ENCODE measurements at regions not wholly inside any gene's neighbourhood (a gene's known extent, or its start where the extent isn't known, plus 50 kb on each side); places are given as distances from the start of the nearest gene placed in this dataset.

DNA sequence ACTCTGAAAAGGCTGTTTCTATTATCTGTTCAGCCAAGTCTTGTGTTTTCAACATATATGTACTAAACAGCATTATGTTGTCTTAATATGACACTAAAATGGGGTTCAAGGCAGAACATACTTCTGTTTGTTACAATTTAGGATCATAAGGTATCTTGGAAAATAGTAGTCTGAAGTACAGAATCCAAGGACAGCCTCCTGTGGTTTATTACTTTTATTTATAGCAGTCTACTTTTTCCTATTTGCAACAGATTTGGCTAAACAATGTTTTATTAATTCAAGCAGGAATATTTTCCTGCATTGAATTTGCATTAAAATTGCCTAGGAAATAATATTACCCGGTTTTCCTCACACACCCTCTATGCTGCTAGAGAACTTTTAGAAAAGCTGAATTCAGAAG is 67.7 kb downstream of the PLEKHG1 start:
- TF ChIP-seq FOXM1 (IDR thresholded peaks at IDR 0.05; ENCODE audit: borderline replicate concordance, low read depth) (no peak), RAD21 (IDR thresholded peaks at IDR 0.05; ENCODE audit: low read depth) (no peak), YY1 (IDR thresholded peaks at IDR 0.05; ENCODE audit: low read depth) (no peak), TCF12 (IDR thresholded peaks at IDR 0.05; ENCODE audit: low read depth) (no peak), ZBTB7A (IDR thresholded peaks at IDR 0.05; ENCODE audit: low read depth) (no peak), EGR1 (IDR thresholded peaks at IDR 0.05) (no peak), CREB1 (IDR thresholded peaks at IDR 0.05; ENCODE audit: low read depth) (no peak)
- TF ChIP-seq, protein P1, sequence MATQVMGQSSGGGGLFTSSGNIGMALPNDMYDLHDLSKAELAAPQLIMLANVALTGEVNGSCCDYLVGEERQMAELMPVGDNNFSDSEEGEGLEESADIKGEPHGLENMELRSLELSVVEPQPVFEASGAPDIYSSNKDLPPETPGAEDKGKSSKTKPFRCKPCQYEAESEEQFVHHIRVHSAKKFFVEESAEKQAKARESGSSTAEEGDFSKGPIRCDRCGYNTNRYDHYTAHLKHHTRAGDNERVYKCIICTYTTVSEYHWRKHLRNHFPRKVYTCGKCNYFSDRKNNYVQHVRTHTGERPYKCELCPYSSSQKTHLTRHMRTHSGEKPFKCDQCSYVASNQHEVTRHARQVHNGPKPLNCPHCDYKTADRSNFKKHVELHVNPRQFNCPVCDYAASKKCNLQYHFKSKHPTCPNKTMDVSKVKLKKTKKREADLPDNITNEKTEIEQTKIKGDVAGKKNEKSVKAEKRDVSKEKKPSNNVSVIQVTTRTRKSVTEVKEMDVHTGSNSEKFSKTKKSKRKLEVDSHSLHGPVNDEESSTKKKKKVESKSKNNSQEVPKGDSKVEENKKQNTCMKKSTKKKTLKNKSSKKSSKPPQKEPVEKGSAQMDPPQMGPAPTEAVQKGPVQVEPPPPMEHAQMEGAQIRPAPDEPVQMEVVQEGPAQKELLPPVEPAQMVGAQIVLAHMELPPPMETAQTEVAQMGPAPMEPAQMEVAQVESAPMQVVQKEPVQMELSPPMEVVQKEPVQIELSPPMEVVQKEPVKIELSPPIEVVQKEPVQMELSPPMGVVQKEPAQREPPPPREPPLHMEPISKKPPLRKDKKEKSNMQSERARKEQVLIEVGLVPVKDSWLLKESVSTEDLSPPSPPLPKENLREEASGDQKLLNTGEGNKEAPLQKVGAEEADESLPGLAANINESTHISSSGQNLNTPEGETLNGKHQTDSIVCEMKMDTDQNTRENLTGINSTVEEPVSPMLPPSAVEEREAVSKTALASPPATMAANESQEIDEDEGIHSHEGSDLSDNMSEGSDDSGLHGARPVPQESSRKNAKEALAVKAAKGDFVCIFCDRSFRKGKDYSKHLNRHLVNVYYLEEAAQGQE (IDR thresholded peaks at IDR 0.05; ENCODE audit: low read depth), result no peak

GRCh38 chr6:150667977-150668716 is 68.5 kb downstream of the PLEKHG1 start:
- TF ChIP-seq FOXM1 (IDR thresholded peaks at IDR 0.05; ENCODE audit: borderline replicate concordance, low read depth) (peak; percentile 62; the same call in 1 of the 2 replicates), TAF1 (IDR thresholded peaks at IDR 0.05; ENCODE audit: low read depth) (no peak), TCF12 (IDR thresholded peaks at IDR 0.05; ENCODE audit: low read depth) (peak; percentile 75), NFIC (IDR thresholded peaks at IDR 0.05) (peak; percentile 94), EP300 (IDR thresholded peaks at IDR 0.05; ENCODE audit: borderline replicate concordance) (peak; percentile 68; the same call in 1 of the 2 replicates), EGR1 (IDR thresholded peaks at IDR 0.05) (no peak), ZBTB7A (IDR thresholded peaks at IDR 0.05; ENCODE audit: low read depth) (no peak), YY1 (IDR thresholded peaks at IDR 0.05; ENCODE audit: low read depth) (no peak), CREB1 (IDR thresholded peaks at IDR 0.05; ENCODE audit: low read depth) (no peak), CEBPB (IDR thresholded peaks at IDR 0.05) (peak; percentile 52), TEAD4 (IDR thresholded peaks at IDR 0.05) (peak; percentile 92), RAD21 (IDR thresholded peaks at IDR 0.05; ENCODE audit: low read depth) (peak; percentile 32)
- TF ChIP-seq, protein P2, sequence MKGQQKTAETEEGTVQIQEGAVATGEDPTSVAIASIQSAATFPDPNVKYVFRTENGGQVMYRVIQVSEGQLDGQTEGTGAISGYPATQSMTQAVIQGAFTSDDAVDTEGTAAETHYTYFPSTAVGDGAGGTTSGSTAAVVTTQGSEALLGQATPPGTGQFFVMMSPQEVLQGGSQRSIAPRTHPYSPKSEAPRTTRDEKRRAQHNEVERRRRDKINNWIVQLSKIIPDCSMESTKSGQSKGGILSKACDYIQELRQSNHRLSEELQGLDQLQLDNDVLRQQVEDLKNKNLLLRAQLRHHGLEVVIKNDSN (IDR thresholded peaks at IDR 0.05), result no peak
- TF ChIP-seq, protein P3, sequence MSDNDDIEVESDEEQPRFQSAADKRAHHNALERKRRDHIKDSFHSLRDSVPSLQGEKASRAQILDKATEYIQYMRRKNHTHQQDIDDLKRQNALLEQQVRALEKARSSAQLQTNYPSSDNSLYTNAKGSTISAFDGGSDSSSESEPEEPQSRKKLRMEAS (IDR thresholded peaks at IDR 0.05), result no peak; the same call in 1 of the 2 replicates
- TF ChIP-seq, protein P1 (IDR thresholded peaks at IDR 0.05; ENCODE audit: low read depth), result no peak

- no peak for TF ChIP-seq CEBPB (IDR thresholded peaks at IDR 0.05)
- TF ChIP-seq, protein P3 (IDR thresholded peaks at IDR 0.05), result no peak
Measured at GRCh38 chr6:150668900-150669302, 69.2 kb downstream of the PLEKHG1 start.

- TF ChIP-seq EP300 (IDR thresholded peaks at IDR 0.05; ENCODE audit: borderline replicate concordance) (no peak), FOXM1 (IDR thresholded peaks at IDR 0.05; ENCODE audit: borderline replicate concordance, low read depth) (no peak), YY1 (IDR thresholded peaks at IDR 0.05; ENCODE audit: low read depth) (no peak), NFIC (IDR thresholded peaks at IDR 0.05) (no peak), TCF12 (IDR thresholded peaks at IDR 0.05; ENCODE audit: low read depth) (no peak), TAF1 (IDR thresholded peaks at IDR 0.05; ENCODE audit: low read depth) (no peak)
- TF ChIP-seq, protein P2 (IDR thresholded peaks at IDR 0.05), result no peak
- TF ChIP-seq, protein P3 (IDR thresholded peaks at IDR 0.05), result no peak
Measured at GRCh38 chr6:150670311-150670710, 70.6 kb downstream of the PLEKHG1 start.

DNA sequence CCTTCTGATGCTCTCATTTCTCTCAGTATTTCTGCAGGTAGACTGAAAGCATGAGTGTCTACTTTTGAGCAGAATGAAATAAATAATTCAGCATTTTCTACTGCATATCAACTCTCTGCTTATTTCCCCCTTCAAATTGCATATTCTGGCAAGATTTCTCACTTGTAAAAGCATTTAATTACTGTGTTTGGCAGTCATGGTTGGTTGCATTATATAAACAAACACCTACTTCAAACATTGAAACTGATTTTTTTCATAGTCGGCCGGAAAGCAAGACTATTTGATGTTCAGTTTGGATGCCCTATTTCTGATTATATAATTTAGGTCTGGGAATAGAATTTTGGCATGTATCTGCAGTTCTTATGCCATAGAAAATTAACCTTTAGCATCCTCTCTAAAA is 73.1 kb downstream of the PLEKHG1 start:
- TF ChIP-seq ZBTB7A (IDR thresholded peaks at IDR 0.05; ENCODE audit: low read depth), result no peak
- TF ChIP-seq TAF1 (IDR thresholded peaks at IDR 0.05; ENCODE audit: low read depth), result no peak
- TF ChIP-seq NFIC (IDR thresholded peaks at IDR 0.05), result peak; percentile 58
- no peak for TF ChIP-seq EP300 (IDR thresholded peaks at IDR 0.05; ENCODE audit: borderline replicate concordance)
- TF ChIP-seq EGR1 (IDR thresholded peaks at IDR 0.05), result no peak
- TF ChIP-seq FOXM1 (IDR thresholded peaks at IDR 0.05; ENCODE audit: borderline replicate concordance, low read depth), result no peak
- no peak for TF ChIP-seq TEAD4 (IDR thresholded peaks at IDR 0.05)
- no peak for TF ChIP-seq TCF12 (IDR thresholded peaks at IDR 0.05; ENCODE audit: low read depth)
- TF ChIP-seq YY1 (IDR thresholded peaks at IDR 0.05; ENCODE audit: low read depth), result no peak
